ENCODE measurements at regions not wholly inside any gene's neighbourhood (a gene's known extent, or its start where the extent isn't known, plus 50 kb on each side); places are given as distances from the start of the nearest gene placed in this dataset.

- Histone ChIP-seq H3K36me3 (ENCODE audit: control insufficient read depth in 1 of 2, insufficient read depth in 2 of 2, low read depth in 1 of 2, low read length in 2 of 2) (no peaks in the 10 kb centered on the region), H2AK5ac (ENCODE audit: low read length, severe bottlenecking) (no peak overlapping the region), H3K4ac (ENCODE audit: low read depth in 1 of 2, low read length in 2 of 2) (no peak overlapping the region), H3K79me1 (replicated peaks; ENCODE audit: low read length, poor library complexity, severe bottlenecking) (no peaks in the 10 kb centered on the region), H3K27me3 (ENCODE audit: control insufficient read depth in 1 of 2, insufficient read depth in 1 of 2, low read length in 2 of 2) (peaks cover 0 to 7% of the 10 kb centered on the region in 2 experiments), H3K4me2 (ENCODE audit: low read length, poor library complexity, severe bottlenecking) (no peak overlapping the region), H3K4me3 (ENCODE audit: insufficient read depth in 1 of 2, low read depth in 1 of 2, low read length in 2 of 2) (no peak overlapping the region), H2BK120ac (ENCODE audit: low read depth, low read length) (no peak overlapping the region), H4K91ac (ENCODE audit: low read length) (no peak overlapping the region), H3K14ac (ENCODE audit: low read length in 2 of 2) (no peak overlapping the region), H2BK15ac (ENCODE audit: low read depth, poor library complexity, severe bottlenecking) (no peak overlapping the region), H3K18ac (ENCODE audit: low read depth in 1 of 2, low read length in 2 of 2) (no peak overlapping the region), H3K9ac (ENCODE audit: low read length) (peak overlapping the region; percentile 73), H3K9me3 (ENCODE audit: control insufficient read depth, low read length) (no peaks in the 10 kb centered on the region), H3K27ac (ENCODE audit: low read length, poor library complexity, severe bottlenecking) (no peak overlapping the region), H3K4me1 (ENCODE audit: control insufficient read depth, insufficient read depth, low read depth, low read length) (no peaks in the 10 kb centered on the region), H2AFZ (ENCODE audit: low read depth, low read length) (no peak overlapping the region), H2BK5ac (ENCODE audit: low read depth, low read length, poor library complexity, severe bottlenecking) (no peak overlapping the region), H4K8ac (ENCODE audit: low read length) (no peak overlapping the region), H2BK12ac (ENCODE audit: low read length in 2 of 2) (no peak overlapping the region), H3K23ac (ENCODE audit: low read length in 2 of 2) (no peak overlapping the region)
- no CpG with 5 or more reads among the region's 1 CpG for WGBS
- peak; percentile 35 for DNase-seq
These were observed 174.6 kb upstream of the DDHD1 start for GRCh38 chr14:53327716-53328115.

- Histone ChIP-seq H3K23ac (ENCODE audit: low read length in 2 of 2) (no peak overlapping the region), H2BK15ac (ENCODE audit: low read depth, poor library complexity, severe bottlenecking) (no peak overlapping the region), H2AFZ (ENCODE audit: low read depth, low read length) (no peak overlapping the region), H3K14ac (ENCODE audit: low read length in 2 of 2) (no peak overlapping the region), H3K36me3 (ENCODE audit: control insufficient read depth in 1 of 2, insufficient read depth in 2 of 2, low read depth in 1 of 2, low read length in 2 of 2) (no peaks in the 10 kb centered on the region), H3K27ac (ENCODE audit: low read length, poor library complexity, severe bottlenecking) (no peak overlapping the region), H3K18ac (ENCODE audit: low read depth in 1 of 2, low read length in 2 of 2) (no peak overlapping the region), H2AK5ac (ENCODE audit: low read length, severe bottlenecking) (no peak overlapping the region), H3K4me1 (ENCODE audit: control insufficient read depth, insufficient read depth, low read depth, low read length) (no peaks in the 10 kb centered on the region), H4K8ac (ENCODE audit: low read length) (no peak overlapping the region), H3K9ac (ENCODE audit: low read length) (peak overlapping the region; percentile 48), H3K27me3 (ENCODE audit: control insufficient read depth in 1 of 2, insufficient read depth in 1 of 2, low read length in 2 of 2) (peaks cover 0 to 7% of the 10 kb centered on the region in 2 experiments), H3K4me2 (ENCODE audit: low read length, poor library complexity, severe bottlenecking) (no peak overlapping the region), H2BK12ac (ENCODE audit: low read length in 2 of 2) (no peak overlapping the region), H2BK5ac (ENCODE audit: low read depth, low read length, poor library complexity, severe bottlenecking) (no peak overlapping the region), H4K91ac (ENCODE audit: low read length) (no peak overlapping the region), H3K9me3 (ENCODE audit: control insufficient read depth, low read length) (no peaks in the 10 kb centered on the region), H3K4ac (ENCODE audit: low read depth in 1 of 2, low read length in 2 of 2) (no peak overlapping the region), H3K79me1 (replicated peaks; ENCODE audit: low read length, poor library complexity, severe bottlenecking) (no peaks in the 10 kb centered on the region), H3K4me3 (ENCODE audit: insufficient read depth in 1 of 2, low read depth in 1 of 2, low read length in 2 of 2) (no peak overlapping the region), H2BK120ac (ENCODE audit: low read depth, low read length) (no peak overlapping the region)
- no peak for DNase-seq
These were observed 172.2 kb upstream of the DDHD1 start for GRCh38 chr14:53325176-53325806.

- Histone ChIP-seq H2AK5ac (ENCODE audit: low read length, severe bottlenecking) (no peak overlapping the region), H3K4me3 (ENCODE audit: insufficient read depth in 1 of 2, low read depth in 1 of 2, low read length in 2 of 2) (no peak overlapping the region), H3K9ac (ENCODE audit: low read length) (no peak overlapping the region), H2BK5ac (ENCODE audit: low read depth, low read length, poor library complexity, severe bottlenecking) (no peak overlapping the region), H2BK120ac (ENCODE audit: low read depth, low read length) (no peak overlapping the region), H3K4me2 (ENCODE audit: low read length, poor library complexity, severe bottlenecking) (no peak overlapping the region), H3K36me3 (ENCODE audit: control insufficient read depth in 1 of 2, insufficient read depth in 2 of 2, low read depth in 1 of 2, low read length in 2 of 2) (no peaks in the 10 kb centered on the region), H3K9me3 (ENCODE audit: control insufficient read depth, low read length) (peaks cover 8% of the 10 kb centered on the region), H4K8ac (ENCODE audit: low read length) (no peak overlapping the region), H3K4ac (ENCODE audit: low read depth in 1 of 2, low read length in 2 of 2) (no peak overlapping the region), H2AFZ (ENCODE audit: low read depth, low read length) (no peak overlapping the region), H3K79me1 (replicated peaks; ENCODE audit: low read length, poor library complexity, severe bottlenecking) (no peaks in the 10 kb centered on the region), H3K27ac (ENCODE audit: low read length, poor library complexity, severe bottlenecking) (no peak overlapping the region), H3K4me1 (ENCODE audit: control insufficient read depth, insufficient read depth, low read depth, low read length) (no peaks in the 10 kb centered on the region), H2BK15ac (ENCODE audit: low read depth, poor library complexity, severe bottlenecking) (no peak overlapping the region), H3K14ac (ENCODE audit: low read length in 2 of 2) (no peak overlapping the region), H3K27me3 (ENCODE audit: control insufficient read depth in 1 of 2, insufficient read depth in 1 of 2, low read length in 2 of 2) (no peaks in the 10 kb centered on the region), H4K91ac (ENCODE audit: low read length) (no peak overlapping the region), H2BK12ac (ENCODE audit: low read length in 2 of 2) (no peak overlapping the region), H3K23ac (ENCODE audit: low read length in 2 of 2) (no peak overlapping the region), H3K18ac (ENCODE audit: low read depth in 1 of 2, low read length in 2 of 2) (no peak overlapping the region)
- no peak for DNase-seq
- WGBS, result 85% methylated on average over 3 of the region's 5 CpGs
These were observed 163.4 kb upstream of the DDHD1 start for GRCh38 chr14:53316504-53316903.

- no peak overlapping the region for H3K23ac ChIP-seq (ENCODE audit: low read length in 2 of 2)
- no peak overlapping the region for H4K91ac ChIP-seq (ENCODE audit: low read length)
- H2BK12ac ChIP-seq (ENCODE audit: low read length in 2 of 2), result no peak overlapping the region
- no peaks in the 10 kb centered on the region for H3K36me3 ChIP-seq (ENCODE audit: control insufficient read depth in 1 of 2, insufficient read depth in 2 of 2, low read depth in 1 of 2, low read length in 2 of 2)
- H3K27ac ChIP-seq (ENCODE audit: low read length, poor library complexity, severe bottlenecking), result no peak overlapping the region
- H3K9me3 ChIP-seq (ENCODE audit: control insufficient read depth, low read length), result no peaks in the 10 kb centered on the region
- H2AFZ ChIP-seq (ENCODE audit: low read depth, low read length), result no peak overlapping the region
- no peak overlapping the region for H2AK5ac ChIP-seq (ENCODE audit: low read length, severe bottlenecking)
- no peak overlapping the region for H2BK5ac ChIP-seq (ENCODE audit: low read depth, low read length, poor library complexity, severe bottlenecking)
- H3K79me1 ChIP-seq (replicated peaks; ENCODE audit: low read length, poor library complexity, severe bottlenecking), result no peaks in the 10 kb centered on the region
- H3K4me3 ChIP-seq (ENCODE audit: insufficient read depth in 1 of 2, low read depth in 1 of 2, low read length in 2 of 2), result no peak overlapping the region
- DNase-seq, result no peak
- peaks cover 8% of the 10 kb centered on the region for H3K4me1 ChIP-seq (ENCODE audit: control insufficient read depth, insufficient read depth, low read depth, low read length)
- 87% methylated on average over 2 of the region's 2 CpGs for WGBS
- H3K4ac ChIP-seq (ENCODE audit: low read depth in 1 of 2, low read length in 2 of 2), result no peak overlapping the region
- no peak overlapping the region for H2BK15ac ChIP-seq (ENCODE audit: low read depth, poor library complexity, severe bottlenecking)
- no peak overlapping the region for H3K4me2 ChIP-seq (ENCODE audit: low read length, poor library complexity, severe bottlenecking)
- H2BK120ac ChIP-seq (ENCODE audit: low read depth, low read length), result no peak overlapping the region
- no peak overlapping the region for H4K8ac ChIP-seq (ENCODE audit: low read length)
- H3K27me3 ChIP-seq (ENCODE audit: control insufficient read depth in 1 of 2, insufficient read depth in 1 of 2, low read length in 2 of 2), result no peaks in the 10 kb centered on the region
- no peak overlapping the region for H3K9ac ChIP-seq (ENCODE audit: low read length)
- H3K14ac ChIP-seq (ENCODE audit: low read length in 2 of 2), result no peak overlapping the region
- H3K18ac ChIP-seq (ENCODE audit: low read depth in 1 of 2, low read length in 2 of 2), result no peak overlapping the region
These were observed 157.3 kb upstream of the DDHD1 start for GRCh38 chr14:53310412-53310811.
